GM12865 (cell line): ENCODE measurements at regions not wholly inside any gene's neighbourhood (a gene's known extent, or its start where the extent isn't known, plus 50 kb on each side); places are given as distances from the start of the nearest gene placed in this dataset.

Experiments used
- DNase-seq: peaks from one replicate; pipeline ENCODE4 v3.0.0; 2010; ENCODE audit warnings: low read depth
- H3K4me3 ChIP-seq: 2 replicates; pipeline ENCODE4 v1.5.1; 2011; ENCODE audit warnings: mild to moderate bottlenecking, low read depth, low read length, control low read depth
- TF ChIP-seq, protein P1 (sequence below): IDR thresholded peaks from 2 replicates; pipeline ENCODE4 v1.5.1; 2011; ENCODE audit warnings: low read length, control low read depth, low read depth, inconsistent platforms; ENCODE audit not compliant: insufficient read depth; ENCODE audit errors: missing control alignments

DNA sequence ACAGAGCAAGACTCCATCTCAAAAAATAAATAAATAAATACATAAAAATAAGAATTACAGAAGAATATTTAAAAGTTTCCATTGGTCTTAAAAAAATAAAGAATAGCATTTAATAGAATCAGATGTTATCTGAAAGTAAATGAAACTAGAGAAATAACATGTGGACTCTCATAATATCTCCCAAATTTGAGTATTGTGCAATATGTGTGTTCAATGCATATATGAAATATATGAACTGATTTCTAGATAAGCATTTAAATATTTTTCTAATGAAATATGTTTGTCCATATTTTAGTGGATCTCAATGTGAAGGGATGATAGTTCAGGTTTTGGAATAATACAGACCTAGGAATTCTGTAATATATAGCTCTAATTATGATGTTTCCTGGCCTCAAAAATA lies 265.9 kb upstream of the PMFBP1 start:
- TF ChIP-seq, protein P1, sequence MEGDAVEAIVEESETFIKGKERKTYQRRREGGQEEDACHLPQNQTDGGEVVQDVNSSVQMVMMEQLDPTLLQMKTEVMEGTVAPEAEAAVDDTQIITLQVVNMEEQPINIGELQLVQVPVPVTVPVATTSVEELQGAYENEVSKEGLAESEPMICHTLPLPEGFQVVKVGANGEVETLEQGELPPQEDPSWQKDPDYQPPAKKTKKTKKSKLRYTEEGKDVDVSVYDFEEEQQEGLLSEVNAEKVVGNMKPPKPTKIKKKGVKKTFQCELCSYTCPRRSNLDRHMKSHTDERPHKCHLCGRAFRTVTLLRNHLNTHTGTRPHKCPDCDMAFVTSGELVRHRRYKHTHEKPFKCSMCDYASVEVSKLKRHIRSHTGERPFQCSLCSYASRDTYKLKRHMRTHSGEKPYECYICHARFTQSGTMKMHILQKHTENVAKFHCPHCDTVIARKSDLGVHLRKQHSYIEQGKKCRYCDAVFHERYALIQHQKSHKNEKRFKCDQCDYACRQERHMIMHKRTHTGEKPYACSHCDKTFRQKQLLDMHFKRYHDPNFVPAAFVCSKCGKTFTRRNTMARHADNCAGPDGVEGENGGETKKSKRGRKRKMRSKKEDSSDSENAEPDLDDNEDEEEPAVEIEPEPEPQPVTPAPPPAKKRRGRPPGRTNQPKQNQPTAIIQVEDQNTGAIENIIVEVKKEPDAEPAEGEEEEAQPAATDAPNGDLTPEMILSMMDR: no peak
- DNase-seq: no peak
- H3K4me3 ChIP-seq: no peak overlapping the region

DNA sequence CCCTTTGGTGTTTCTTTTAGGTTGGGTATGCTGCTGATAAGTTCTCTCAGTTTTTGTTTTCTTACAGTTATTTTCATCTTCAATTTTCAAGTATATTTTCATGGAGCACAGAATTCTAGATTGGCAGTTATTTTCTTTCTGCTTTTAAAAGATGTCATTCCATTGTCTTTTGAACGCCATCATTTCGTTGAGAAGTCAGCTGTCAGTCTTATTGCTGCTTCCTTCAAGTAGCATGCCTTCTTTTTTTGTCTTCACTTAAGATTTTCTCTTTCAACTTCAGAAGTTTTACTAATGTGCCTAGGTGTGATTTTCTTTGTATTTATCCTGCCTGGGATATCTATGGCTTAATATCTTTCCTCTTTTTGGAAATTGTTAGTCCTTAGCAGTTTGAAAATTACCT lies 262.2 kb upstream of the PMFBP1 start:
- DNase-seq: peak; percentile 35
- no peak overlapping the region for H3K4me3 ChIP-seq
- TF ChIP-seq, protein P1: no peak

DNA sequence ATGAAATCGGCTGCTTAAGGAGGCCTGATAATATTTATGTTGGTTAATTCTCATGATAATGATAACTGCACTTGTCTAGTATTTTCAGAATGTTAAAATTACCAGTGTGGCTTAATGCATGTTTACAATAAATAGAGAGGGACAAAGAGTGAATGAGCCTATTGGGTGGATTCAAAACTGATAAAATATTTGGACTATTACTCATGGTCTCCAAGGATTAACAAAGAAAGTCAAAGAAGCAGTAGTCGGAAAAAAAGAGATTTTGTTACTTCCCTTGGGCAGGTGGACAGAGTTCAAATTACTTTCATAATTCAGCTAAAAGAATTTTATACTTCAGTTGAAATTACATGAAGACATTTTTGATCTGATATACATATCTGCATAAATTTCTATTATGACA lies 258.2 kb upstream of the PMFBP1 start:
- no peak overlapping the region for H3K4me3 ChIP-seq
- TF ChIP-seq, protein P1: no peak
- no peak for DNase-seq

DNA sequence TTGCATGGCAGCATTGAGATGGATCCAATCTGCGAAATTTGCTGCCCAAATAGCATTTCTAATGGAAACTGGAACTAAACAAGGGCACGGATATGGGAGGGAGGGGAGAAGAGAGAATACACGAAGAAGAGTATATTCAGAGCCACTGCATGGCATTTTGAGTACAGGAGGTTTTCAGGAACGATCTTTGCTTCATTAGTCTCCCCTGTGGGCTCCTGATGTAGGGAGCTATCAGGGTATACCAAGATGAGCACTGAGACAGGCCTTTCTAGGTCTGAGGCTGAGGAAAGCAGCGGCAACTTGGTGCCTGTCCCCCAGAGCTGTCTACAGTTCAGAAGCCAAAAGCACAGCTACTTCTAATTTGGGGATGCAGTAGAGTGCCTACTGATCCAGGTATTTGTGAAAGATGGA lies 257.7 kb upstream of the PMFBP1 start:
- DNase-seq: no peak
- TF ChIP-seq, protein P1: no peak
- no peak overlapping the region for H3K4me3 ChIP-seq

DNA sequence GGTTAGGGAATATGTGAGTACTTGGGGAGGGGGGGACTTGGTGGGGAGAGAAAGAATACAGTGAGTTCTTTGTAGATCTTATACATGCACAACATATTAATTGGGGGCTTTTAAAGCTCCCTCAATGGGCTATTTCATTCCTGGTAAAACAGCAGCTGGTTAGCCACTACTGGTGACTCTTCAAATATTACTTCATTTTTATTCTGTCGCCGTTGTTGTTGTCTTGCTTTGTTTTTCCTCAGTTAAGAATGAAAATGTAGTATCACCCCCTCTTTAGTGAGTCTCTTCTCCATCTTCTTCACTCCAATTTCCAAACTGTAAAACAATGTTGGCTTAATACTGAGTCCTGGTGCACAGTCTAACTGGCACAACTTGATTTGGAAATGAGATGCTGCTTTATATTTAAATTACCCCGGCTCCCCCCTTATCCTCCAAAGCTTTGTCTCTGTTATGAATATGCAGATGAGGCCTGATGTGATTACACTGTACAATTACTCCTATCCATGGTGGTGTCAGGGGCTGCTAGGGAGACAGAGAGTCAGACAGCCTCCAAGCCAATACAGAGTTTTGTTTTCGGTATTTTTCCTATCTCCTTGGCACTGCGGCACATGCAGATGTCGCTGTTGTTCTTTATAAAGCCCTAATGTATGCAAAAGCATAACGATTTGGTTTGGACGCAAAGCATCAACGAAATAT lies 256.9 kb upstream of the PMFBP1 start:
- H3K4me3 ChIP-seq: no peak overlapping the region
- TF ChIP-seq, protein P1: no peak
- no peak for DNase-seq

DNA sequence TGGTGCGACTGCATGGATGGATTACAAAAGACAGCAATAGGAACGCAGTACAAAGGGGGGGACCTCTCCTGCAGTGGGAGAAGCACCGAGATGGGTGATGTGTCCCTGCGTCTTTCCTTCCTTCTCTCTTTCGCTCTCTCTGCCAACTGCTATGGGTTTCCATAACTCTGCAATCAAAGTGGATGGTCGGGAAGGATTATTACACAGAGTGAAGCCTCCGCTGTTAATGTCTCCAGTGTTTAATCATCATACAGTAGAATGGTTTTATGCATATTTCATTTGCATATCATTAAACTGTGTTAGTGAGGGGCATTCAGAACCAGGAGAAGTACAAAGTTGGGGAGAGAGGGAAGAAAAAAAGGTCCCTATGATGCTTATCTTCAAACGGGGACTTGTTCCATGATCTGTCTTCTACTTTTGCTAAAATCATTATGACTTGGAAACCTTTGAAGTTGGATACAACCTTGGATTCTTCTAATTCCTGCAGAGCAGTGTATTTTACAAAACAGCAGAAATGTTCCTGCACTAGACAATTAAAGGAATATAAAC lies 255.9 kb upstream of the PMFBP1 start:
- no peak for DNase-seq
- TF ChIP-seq, protein P1: no peak
- no peak overlapping the region for H3K4me3 ChIP-seq
